K562 (cell line): ENCODE measurements at regions not wholly inside any gene's neighbourhood (a gene's known extent, or its start where the extent isn't known, plus 50 kb on each side); places are given as distances from the start of the nearest gene placed in this dataset.
A peak's percentile ranks its signal among the peaks of the same experiment; 100 is the strongest.

Experiments
- ATAC-seq: fragments of 200-7000 bp; cut with Tn5 transposase; 3 replicates; pipeline ENCODE4 v1.9.1; 2020; ENCODE audit warnings: moderate library complexity
- BruUV-seq: library from RNA; stranded (reverse); fragments of 400-500 nt; replicated peaks from 2 replicates; lab custom pipeline; 2021; lab: Mats Ljungman, UMichigan
- CTCF ChIA-PET: fragments of 300-600 bp; formaldehyde crosslinking; extraction: SDS; loops from one replicate; lab custom pipeline; 2021; ENCODE audit warnings: low intra/inter-chr PET ratio; lab: Yijun Ruan, JAX
- POLR2A ChIA-PET: fragments of 300-600, 350-650 bp; sonication (Branson Sonifier 250); formaldehyde crosslinking; extraction: SDS; loops from one replicate; lab custom pipeline; 2021; ENCODE audit warnings: antibody characterized with exemption, inconsistent platforms; lab: Yijun Ruan, JAX
- DNase-seq, 4 experiments: peaks; one replicate each; pipeline versions ENCODE4 v3.0.0 to v3.0.0-alpha.2; 2011 to 2018; ENCODE audit warnings: low spot score in 3 of 4, mixed read lengths in 3 of 4; ENCODE audit errors: extremely low read depth in 1 of 4
- FAIRE-seq: peaks from 2 replicates; lab custom pipeline; 2011; peaks lifted over from hg19 to GRCh38; lab: Jason Lieb, UNC
- H2AFZ ChIP-seq: 2 replicates; pipeline ENCODE4 v1.6.0; 2011; ENCODE audit warnings: low read depth, low read length, control low read depth, inconsistent platforms
- H3K27ac ChIP-seq: fragments of 200-600 bp; 3 replicates; pipeline ENCODE4 v1.8.0; 2011; ENCODE audit warnings: low read depth, mild to moderate bottlenecking, control low read depth, inconsistent platforms, low read length, moderate library complexity, mixed read lengths; ENCODE audit errors: extremely low read depth
- H3K27me3 ChIP-seq, 2 experiments: fragments of 300-600 bp in 1 of 2; 2 replicates in 1 of 2; 3 replicates in 1 of 2; pipeline versions ENCODE4 v1.6.0 to v1.8.0; 2011; ENCODE audit warnings: inconsistent platforms in 2 of 2, low read length in 2 of 2, mild to moderate bottlenecking in 1 of 2, mixed read lengths in 1 of 2, moderate library complexity in 1 of 2; ENCODE audit not compliant: control insufficient read depth in 2 of 2, insufficient read depth in 2 of 2
- H3K36me3 ChIP-seq: fragments of 300-600 bp; 3 replicates; pipeline ENCODE4 v1.8.0; 2011; ENCODE audit warnings: mild to moderate bottlenecking, low read length, inconsistent platforms; ENCODE audit not compliant: control insufficient read depth, insufficient read depth
- H3K4me1 ChIP-seq, 2 experiments: fragments of 200-600 bp in 1 of 2; replicated peaks in 1 of 2; 2 replicates in 1 of 2; 3 replicates in 1 of 2; pipeline versions ENCODE4 v1.5.1 to v1.8.0; 2011; ENCODE audit warnings: inconsistent platforms in 2 of 2, low read length in 2 of 2, mild to moderate bottlenecking in 1 of 2, mixed read lengths in 1 of 2, moderate library complexity in 1 of 2; ENCODE audit not compliant: control insufficient read depth in 2 of 2, insufficient read depth in 2 of 2
- H3K4me2 ChIP-seq: 2 replicates; pipeline ENCODE4 v1.6.1; 2011; ENCODE audit warnings: low read length, control low read depth, inconsistent platforms, mixed read lengths; ENCODE audit not compliant: insufficient read depth
- H3K4me3 ChIP-seq: fragments of 200-600 bp; sonication (generic), shearing (Covaris generic); 2 replicates; pipeline ENCODE4 v1.5.1; 2016; ENCODE audit warnings: control low read depth, inconsistent platforms
- H3K79me2 ChIP-seq: fragments of 200-600 bp; 3 replicates; pipeline ENCODE4 v1.8.0; 2011; ENCODE audit warnings: low read length, inconsistent platforms; ENCODE audit not compliant: control insufficient read depth, insufficient read depth
- H3K9ac ChIP-seq, 2 experiments: 2 replicates each; pipeline versions ENCODE4 v1.6.0 to v1.6.1; 2011; ENCODE audit warnings: low read depth in 2 of 2, low read length in 2 of 2, control low read depth in 1 of 2, inconsistent platforms in 1 of 2, mild to moderate bottlenecking in 1 of 2, mixed read lengths in 1 of 2; ENCODE audit not compliant: insufficient read depth in 1 of 2
- H3K9me1 ChIP-seq: one replicate; pipeline ENCODE4 v1.6.0; 2011; ENCODE audit warnings: inconsistent platforms, mild to moderate bottlenecking, low read length, moderate library complexity; ENCODE audit not compliant: control insufficient read depth, insufficient read depth
- H3K9me3 ChIP-seq: replicated peaks from 2 replicates; pipeline ENCODE4 v1.5.1; 2011; ENCODE audit warnings: low read depth, low read length, inconsistent platforms; ENCODE audit not compliant: control insufficient read depth, insufficient read depth
- H4K20me1 ChIP-seq: replicated peaks from 2 replicates; pipeline ENCODE4 v1.6.1; 2011; ENCODE audit warnings: low read length, inconsistent platforms, mixed read lengths; ENCODE audit not compliant: control insufficient read depth, insufficient read depth
- EP400 ChIP-seq: fragments of 450-650 bp; IDR thresholded peaks from 2 replicates; pipeline ENCODE4 v1.6.1; 2017; ENCODE audit warnings: antibody characterized with exemption, mild to moderate bottlenecking, moderate library complexity
- JUN ChIP-seq, 2 experiments: sonication (generic) in 1 of 2; formaldehyde crosslinking in 1 of 2; IDR thresholded peaks; 2 replicates each; pipeline versions ENCODE4 v1.6.1 to v1.8.0; 2012 to 2022; ENCODE audit warnings: borderline replicate concordance in 2 of 2, mild to moderate bottlenecking in 2 of 2, improper control_type of control experiment in 1 of 2, low read depth in 1 of 2, low read length in 1 of 2, missing genetic modification reagents in 1 of 2
- RBM25 ChIP-seq: fragments of 200-400 bp; formaldehyde crosslinking; IDR thresholded peaks from 2 replicates; pipeline ENCODE4 v1.6.1; 2018; ENCODE audit warnings: low read length, low read depth, moderate library complexity; ENCODE audit not compliant: severe bottlenecking
- SMAD4 ChIP-seq: fragments of 250-450 bp; sonication (Bioruptor Pico); conservative IDR thresholded peaks from 2 replicates; pipeline ENCODE4 v1.8.0; 2021; ENCODE audit warnings: inconsistent platforms, mild to moderate bottlenecking, moderate library complexity
- ZNF668 ChIP-seq: fragments of 250-450 bp; sonication (Bioruptor Pico); IDR thresholded peaks from 2 replicates; pipeline ENCODE4 v1.8.0; 2022; ENCODE audit warnings: mild to moderate bottlenecking, inconsistent platforms
- WGBS: fragments of 100-300 bp; shearing (Covaris generic); methylation state at CpG from one replicate; pipeline ENCODE4 v1.1.6; 2016; ENCODE audit warnings: low coverage, mixed read lengths; ENCODE audit not compliant: insufficient coverage; ENCODE audit errors: missing lambda C conversion rate; 5-methylcytosine and 5-hydroxymethylcytosine counted together
- in situ Hi-C: fragments of 300-500 bp; cut with MboI; formaldehyde crosslinking; loops from 4 replicates; pipeline ENCODE4 v1.15.0; 2018; ENCODE audit warnings: inconsistent platforms, mixed read lengths
- intact Hi-C: fragments of 100-400 bp; cut with micrococcal nuclease; formaldehyde crosslinking; loops from 2 replicates; pipeline ENCODE4 v1.14.2; 2022

DNA sequence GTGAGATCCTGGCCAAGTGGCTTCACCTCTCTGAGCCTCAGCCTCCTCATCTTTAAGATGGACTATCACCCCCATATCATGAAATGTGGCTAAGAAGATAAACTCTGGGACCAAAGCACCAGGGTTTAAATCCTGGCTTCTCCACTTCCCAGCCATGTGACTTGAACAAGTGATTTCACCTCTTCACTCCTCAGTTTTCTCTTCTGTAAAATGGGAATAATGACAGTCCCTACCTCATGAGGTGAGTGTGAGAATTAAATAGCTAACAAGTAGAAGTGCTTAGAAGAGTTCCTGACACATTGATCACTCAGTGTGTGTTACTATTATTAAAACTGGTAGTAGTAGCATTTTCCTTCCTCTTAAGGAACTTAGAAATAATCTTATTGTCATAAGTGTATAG lies 516.9 kb upstream of the SULF2 start:
- ATAC-seq, result no peak
- H3K9ac ChIP-seq, result no peak overlapping the region
- POLR2A ChIA-PET, result no interaction called here
- H4K20me1 ChIP-seq, result no peaks in the 10 kb centered on the region
- FAIRE-seq, result no peak
- intact Hi-C loops (no loop called here), in situ Hi-C loops (no loop called here)
- CTCF ChIA-PET, result no interaction called here
- H3K79me2 ChIP-seq, result no peaks in the 10 kb centered on the region
- no peak for DNase-seq
- no peak overlapping the region for H3K27ac ChIP-seq
- no peaks in the 10 kb centered on the region for H3K36me3 ChIP-seq
- TF ChIP-seq RBM25 (peak; percentile 50), JUN (IDR thresholded peaks at IDR 0.05; ENCODE audit: borderline replicate concordance, low read depth, low read length) (no peak), JUN (CRISPR knock-in tag; IDR thresholded peaks at IDR 0.05; ENCODE audit: borderline replicate concordance) (no peak), ZNF668 (CRISPR knock-in tag) (no peak)
- H3K4me2 ChIP-seq, result no peak overlapping the region
- no peak overlapping the region for H2AFZ ChIP-seq
- BruUV-seq, result no TSS peak
- no peaks in the 10 kb centered on the region for H3K9me3 ChIP-seq
- no peaks in the 10 kb centered on the region; a peak in 1 of 5 replicates for H3K27me3 ChIP-seq
- no peaks in the 10 kb centered on the region for H3K9me1 ChIP-seq
- H3K4me3 ChIP-seq, result no peak overlapping the region
- no peaks in the 10 kb centered on the region for H3K4me1 ChIP-seq

DNA sequence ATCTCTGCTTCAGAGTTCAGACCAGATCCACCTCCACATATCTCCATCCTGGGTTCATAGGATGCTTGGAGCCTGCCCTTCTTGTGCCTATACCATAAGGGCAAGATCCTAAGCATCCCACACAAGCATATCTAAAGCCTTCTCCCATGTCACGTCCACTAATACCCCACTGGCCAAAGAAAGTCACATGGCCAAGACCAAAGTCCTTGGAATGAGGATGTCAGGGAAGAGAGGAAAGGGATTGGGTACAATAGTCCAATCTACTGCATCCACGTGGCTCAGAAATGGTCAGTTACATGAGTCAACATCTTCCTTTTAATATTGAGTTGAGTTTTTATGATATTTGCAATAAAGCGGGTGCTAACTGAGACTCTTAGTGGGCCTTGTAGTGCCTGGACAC lies 515.9 kb upstream of the SULF2 start:
- POLR2A ChIA-PET, result no interaction called here
- in situ Hi-C loops (no loop called here), intact Hi-C loops (no loop called here)
- DNase-seq, result no peak
- no peak overlapping the region for H2AFZ ChIP-seq
- H3K4me1 ChIP-seq, result no peaks in the 10 kb centered on the region
- H3K9ac ChIP-seq, result no peak overlapping the region
- H3K9me1 ChIP-seq, result no peaks in the 10 kb centered on the region
- FAIRE-seq, result no peak
- CTCF ChIA-PET, result no interaction called here
- no peaks in the 10 kb centered on the region for H4K20me1 ChIP-seq
- no peak overlapping the region for H3K27ac ChIP-seq
- H3K27me3 ChIP-seq, result no peaks in the 10 kb centered on the region; a peak in 1 of 5 replicates
- H3K4me2 ChIP-seq, result no peak overlapping the region
- H3K4me3 ChIP-seq, result no peak overlapping the region
- no peaks in the 10 kb centered on the region for H3K79me2 ChIP-seq
- TF ChIP-seq SMAD4 (CRISPR knock-in tag), result no peak
- TF ChIP-seq EP400, result no peak
- H3K36me3 ChIP-seq, result no peaks in the 10 kb centered on the region
- BruUV-seq, result no TSS peak
- no peaks in the 10 kb centered on the region for H3K9me3 ChIP-seq
- WGBS, result 0% methylated on average over 3 of the region's 3 CpGs
- ATAC-seq, result no peak
